Type B pancreatic cell (in vitro differentiated cells): ENCODE measurements at regions not wholly inside any gene's neighbourhood (a gene's known extent, or its start where the extent isn't known, plus 50 kb on each side); places are given as distances from the start of the nearest gene placed in this dataset.

Experiments used
- DNase-seq: peaks from one replicate; pipeline ENCODE4 v3.0.0; 2021; ENCODE audit warnings: mixed read lengths; ENCODE audit not compliant: unreplicated experiment; ENCODE audit errors: extremely low spot score
- H3K27ac Mint-ChIP-seq: 2 replicates; pipeline ENCODE4 v1.8.0; 2021; ENCODE audit warnings: mild to moderate bottlenecking, mixed read lengths
- H3K27me3 Mint-ChIP-seq: 2 replicates; pipeline ENCODE4 v1.8.0; 2021; ENCODE audit warnings: mixed read lengths
- H3K36me3 Mint-ChIP-seq: 2 replicates; pipeline ENCODE4 v1.8.0; 2021; ENCODE audit warnings: mixed read lengths
- H3K4me1 Mint-ChIP-seq: one replicate; pipeline ENCODE4 v1.8.0; 2021; ENCODE audit warnings: mixed read lengths; ENCODE audit not compliant: unreplicated experiment
- H3K4me3 Mint-ChIP-seq: 2 replicates; pipeline ENCODE4 v1.8.0; 2021; ENCODE audit warnings: mild to moderate bottlenecking, mixed read lengths
- H3K9me3 Mint-ChIP-seq: 2 replicates; pipeline ENCODE4 v1.8.0; 2021; ENCODE audit warnings: mixed read lengths
- CTCF ChIP-seq: fragments of 200-600 bp; sonication (generic); conservative IDR thresholded peaks from 2 replicates; pipeline ENCODE4 v1.5.0; 2021; ENCODE audit warnings: antibody characterized with exemption, mild to moderate bottlenecking

DNA sequence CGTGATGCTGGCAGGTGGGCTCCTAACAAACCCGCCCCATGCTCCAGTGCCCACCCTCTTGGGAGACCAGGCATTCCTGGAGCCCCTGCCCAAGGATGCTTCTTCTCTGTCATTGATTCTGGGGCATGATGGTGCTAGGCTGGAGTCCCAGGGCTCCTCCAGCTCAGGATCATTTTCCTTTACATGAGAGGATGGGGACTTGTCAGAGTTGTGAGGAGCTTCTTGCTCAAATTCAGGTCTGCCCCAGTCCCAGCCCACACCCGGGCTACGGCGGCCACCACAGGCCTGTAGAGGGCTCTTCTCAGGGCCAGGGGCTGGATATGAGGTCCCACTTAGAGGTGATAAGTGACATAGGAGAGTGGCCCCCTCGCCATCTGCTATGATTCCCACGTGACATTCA, 141.1 kb upstream of the COPS8 start:
- Mint-ChIP-seq H3K27me3 (peaks cover 9% of the 10 kb centered on the region), H3K4me3 (no peak overlapping the region), H3K9me3 (no peaks in the 10 kb centered on the region), H3K27ac (no peak overlapping the region), H3K4me1 (peaks cover 40% of the 10 kb centered on the region), H3K36me3 (peaks cover 1% of the 10 kb centered on the region)
- DNase-seq = no peak
- no peak for TF ChIP-seq CTCF

- Mint-ChIP-seq H3K27me3 (peaks cover 12% of the 10 kb centered on the region), H3K9me3 (no peaks in the 10 kb centered on the region), H3K4me1 (peaks cover 34% of the 10 kb centered on the region), H3K36me3 (peaks cover 4% of the 10 kb centered on the region), H3K27ac (no peak overlapping the region), H3K4me3 (no peak overlapping the region)
- DNase-seq = peak; percentile 27
- TF ChIP-seq CTCF = no peak
Observed at GRCh38 chr2:236945431-236946016, 140.2 kb upstream of the COPS8 start.

- H3K9me3 Mint-ChIP-seq = peaks cover 7% of the 10 kb centered on the region
- no peak overlapping the region for H3K4me3 Mint-ChIP-seq
- H3K27me3 Mint-ChIP-seq = peaks cover 13% of the 10 kb centered on the region
- no peak overlapping the region for H3K27ac Mint-ChIP-seq
- peaks cover 22% of the 10 kb centered on the region for H3K4me1 Mint-ChIP-seq
- DNase-seq = no peak
- TF ChIP-seq CTCF = no peak
- H3K36me3 Mint-ChIP-seq = peaks cover 4% of the 10 kb centered on the region
Observed at GRCh38 chr2:236946871-236947270, 138.8 kb upstream of the COPS8 start.

- peaks cover 22% of the 10 kb centered on the region for H3K4me1 Mint-ChIP-seq
- no peak overlapping the region for H3K4me3 Mint-ChIP-seq
- DNase-seq = peak; percentile 22
- H3K9me3 Mint-ChIP-seq = peaks cover 10% of the 10 kb centered on the region
- TF ChIP-seq CTCF = no peak
- no peak overlapping the region for H3K27ac Mint-ChIP-seq
- H3K27me3 Mint-ChIP-seq = peaks cover 15% of the 10 kb centered on the region
- peaks cover 7% of the 10 kb centered on the region for H3K36me3 Mint-ChIP-seq
Observed at GRCh38 chr2:236947294-236947693, 138.4 kb upstream of the COPS8 start.

- no peak for TF ChIP-seq CTCF
- H3K36me3 Mint-ChIP-seq = peaks cover 7% of the 10 kb centered on the region
- DNase-seq = peak; percentile 44
- peaks cover 24% of the 10 kb centered on the region for H3K4me1 Mint-ChIP-seq
- peaks cover 10% of the 10 kb centered on the region for H3K9me3 Mint-ChIP-seq
- H3K27ac Mint-ChIP-seq = no peak overlapping the region
- H3K4me3 Mint-ChIP-seq = no peak overlapping the region
- H3K27me3 Mint-ChIP-seq = peaks cover 15% of the 10 kb centered on the region
Observed at GRCh38 chr2:236947896-236948295, 137.8 kb upstream of the COPS8 start.
